SW480 (cell line): ENCODE measurements at regions not wholly inside any gene's neighbourhood (a gene's known extent, or its start where the extent isn't known, plus 50 kb on each side); places are given as distances from the start of the nearest gene placed in this dataset.

ENCODE experiments used
- DNase-seq: peaks from one replicate; pipeline ENCODE4 v3.0.0-alpha.2; 2016; ENCODE audit warnings: low spot score

DNA sequence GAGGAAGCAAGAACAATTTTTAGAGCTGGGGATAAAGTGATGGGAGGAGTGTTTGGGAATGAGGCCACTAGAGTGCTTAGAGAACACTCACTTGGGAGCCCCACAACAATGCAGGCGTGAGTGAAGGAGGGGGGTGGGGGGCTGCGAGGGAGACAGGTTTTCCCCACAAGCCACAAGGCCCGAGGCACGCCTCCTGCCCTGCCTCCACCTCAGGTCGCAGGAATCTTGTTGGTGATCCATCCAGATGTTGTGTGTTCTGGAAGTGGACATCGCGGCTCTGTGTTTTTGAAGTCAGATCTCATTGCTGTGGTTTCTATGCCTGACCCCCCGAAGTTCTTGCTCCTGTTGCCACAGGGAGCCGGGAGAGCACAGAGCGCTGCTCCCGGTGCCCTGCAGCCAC is 178.0 kb upstream of the BMPER start:
- DNase-seq, result no peak

DNA sequence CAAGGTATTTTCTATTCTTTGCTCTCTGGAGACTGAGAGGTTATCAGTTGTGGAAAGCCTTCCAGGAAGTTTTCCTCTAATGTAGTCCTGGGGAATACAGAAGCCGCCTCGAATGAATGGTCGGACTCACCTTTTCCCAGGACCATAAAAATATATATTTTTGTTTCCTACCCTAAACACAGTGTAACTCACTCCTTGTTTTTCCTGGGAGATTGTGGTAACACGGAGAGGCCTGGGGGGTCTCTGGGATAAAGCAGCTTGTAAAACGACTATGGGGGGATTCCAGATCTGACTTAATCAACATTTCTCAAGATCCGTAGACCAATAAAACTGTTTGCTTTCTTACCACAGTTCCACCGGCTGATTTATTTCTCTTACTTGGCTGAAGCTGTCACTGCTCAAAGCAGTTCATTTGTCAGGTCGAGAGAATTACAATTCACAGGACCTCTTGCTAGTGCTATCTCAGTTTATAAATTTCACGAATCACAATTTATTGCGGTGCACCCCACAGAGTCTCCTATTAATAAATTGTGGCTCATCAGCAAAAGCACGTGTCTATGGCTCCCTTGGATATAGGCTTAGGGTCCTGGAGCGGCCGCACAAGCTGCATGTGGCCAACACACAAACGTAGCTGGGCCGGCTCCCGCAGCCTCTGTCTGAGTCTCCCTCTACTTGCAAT is 176.3 kb upstream of the BMPER start:
- no peak for DNase-seq

DNA sequence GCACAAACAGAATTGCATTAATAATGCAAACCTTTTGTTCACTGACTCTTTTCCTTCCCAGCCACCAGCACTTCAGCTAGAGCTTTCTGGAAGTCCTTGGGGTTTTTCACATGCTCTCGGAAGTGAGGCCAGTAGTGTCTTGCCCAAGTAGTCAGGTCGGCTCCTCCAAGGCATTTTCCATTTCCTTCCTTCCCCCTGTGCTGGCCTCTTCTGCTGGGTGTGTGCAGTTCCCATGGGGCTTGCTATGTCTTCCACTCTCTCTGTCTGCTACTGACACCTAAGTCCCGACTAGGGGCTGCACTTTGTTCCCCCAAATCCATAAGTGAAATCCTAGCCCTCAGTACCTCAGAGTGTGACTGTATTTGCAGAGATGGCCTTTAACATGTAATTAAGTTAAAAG is 175.6 kb upstream of the BMPER start:
- no peak for DNase-seq

DNA sequence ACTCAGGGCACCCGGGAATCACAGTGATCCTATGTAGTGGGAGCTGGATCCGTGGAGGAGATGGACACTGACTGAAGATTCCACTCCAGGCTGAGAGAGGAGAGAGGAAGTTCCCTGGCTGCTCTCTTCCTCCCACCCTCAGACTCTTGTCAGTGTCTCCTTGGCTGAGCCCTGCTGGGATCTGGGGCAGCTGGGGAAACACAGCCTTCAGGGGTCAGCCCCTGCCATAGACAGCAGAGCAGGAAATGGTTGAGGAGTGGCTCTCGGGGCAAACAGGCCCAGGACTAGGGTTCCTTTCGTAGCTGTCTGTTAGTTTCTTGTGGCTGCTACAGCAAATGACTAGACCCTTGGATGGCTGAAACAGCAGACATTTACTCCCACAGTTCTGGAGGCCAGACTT is 174.4 kb upstream of the BMPER start:
- no peak for DNase-seq

DNA sequence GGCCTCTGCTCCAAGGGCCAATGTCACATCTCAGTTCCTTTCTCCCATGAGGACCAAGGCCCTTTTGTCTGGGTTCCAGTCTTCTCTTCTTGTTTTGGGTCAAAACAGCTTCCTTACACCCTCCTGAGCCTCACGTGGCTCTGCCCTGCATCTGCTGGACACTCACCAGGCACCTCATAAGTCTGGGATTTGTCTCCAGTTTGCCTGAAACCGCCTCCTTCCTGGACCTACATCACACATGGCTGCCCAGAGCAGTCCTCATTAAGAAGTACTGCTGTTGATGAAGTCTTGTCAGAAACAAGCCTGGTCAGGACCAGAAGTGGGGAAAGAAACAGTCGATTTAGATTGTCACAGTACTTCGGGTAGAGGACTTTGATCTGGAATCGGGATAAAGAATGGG is 173.4 kb upstream of the BMPER start:
- DNase-seq, result no peak

DNA sequence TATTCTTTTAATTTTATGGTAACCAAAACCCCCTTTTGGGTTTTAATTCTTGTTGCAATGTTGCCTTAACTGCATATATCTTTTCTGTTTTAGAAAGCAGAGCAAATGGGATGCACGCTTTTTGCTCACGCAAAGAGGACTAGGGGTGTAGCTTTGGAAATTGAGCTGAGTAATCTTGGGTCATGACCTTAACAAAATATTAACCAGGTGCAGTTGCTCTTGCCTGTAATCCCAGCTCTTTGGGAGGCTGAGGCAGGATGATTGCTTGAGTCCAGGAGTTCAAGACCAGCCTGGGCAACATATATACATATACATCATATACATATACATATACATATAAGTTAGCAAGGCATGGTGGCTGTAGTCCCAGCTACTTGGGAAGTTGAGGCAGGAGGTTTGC is 172.9 kb upstream of the BMPER start:
- DNase-seq, result no peak

DNA sequence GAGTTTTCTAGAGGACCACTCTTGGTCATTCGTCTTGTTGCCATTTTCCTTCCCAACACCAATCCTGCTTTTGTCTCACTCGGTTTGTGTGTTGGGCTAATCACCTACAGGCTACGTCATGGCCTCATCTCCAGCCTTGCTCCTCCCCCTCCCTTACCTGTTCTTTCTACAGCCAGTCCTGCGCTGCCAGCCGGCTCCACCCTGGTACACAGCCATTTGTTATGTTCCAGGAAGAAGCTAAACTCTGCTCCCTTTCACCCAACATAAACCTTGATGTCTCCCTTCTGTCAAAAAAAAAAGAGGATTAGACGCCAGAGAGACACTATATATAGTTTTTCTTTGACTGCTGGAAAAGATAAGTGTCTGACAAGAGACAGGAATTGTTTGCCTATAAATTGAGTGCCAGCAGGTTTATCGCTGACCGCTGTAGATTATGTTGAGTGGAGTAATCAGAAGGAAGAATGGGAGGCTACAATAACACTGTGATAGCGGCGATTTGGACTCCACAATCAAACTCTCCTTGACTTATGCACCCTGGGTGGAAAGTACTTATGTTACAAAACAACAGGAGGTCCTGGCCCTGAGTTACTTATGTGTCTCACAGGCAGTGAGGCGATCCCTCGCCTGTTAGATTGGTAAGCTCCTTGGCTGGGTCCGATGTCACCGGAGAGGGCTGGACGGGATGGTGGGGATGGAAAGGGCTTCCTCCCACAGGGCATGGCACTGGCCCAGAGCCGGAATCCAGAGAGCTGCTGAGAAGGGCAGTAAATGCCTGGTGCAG is 171.3 kb upstream of the BMPER start:
- no peak for DNase-seq

DNA sequence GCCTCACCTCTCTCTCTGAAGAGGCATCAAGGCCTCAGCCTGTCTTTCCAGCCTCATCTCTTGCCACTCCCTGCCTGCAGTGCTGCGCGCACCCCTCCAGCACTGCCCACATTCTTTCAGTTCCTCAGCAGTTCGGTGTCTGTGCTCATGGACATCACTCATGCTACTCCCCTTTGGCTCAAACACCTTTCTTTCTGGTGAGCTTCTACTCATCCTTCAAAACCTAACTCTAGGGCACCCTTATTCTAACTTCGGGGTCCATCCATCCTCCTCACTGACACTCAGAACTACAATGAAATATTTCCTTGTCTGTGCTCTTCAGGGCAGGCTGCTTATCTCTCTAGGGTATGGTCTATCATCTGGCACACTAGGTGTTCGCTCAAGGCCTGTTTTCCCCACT is 169.9 kb upstream of the BMPER start:
- DNase-seq, result no peak

DNA sequence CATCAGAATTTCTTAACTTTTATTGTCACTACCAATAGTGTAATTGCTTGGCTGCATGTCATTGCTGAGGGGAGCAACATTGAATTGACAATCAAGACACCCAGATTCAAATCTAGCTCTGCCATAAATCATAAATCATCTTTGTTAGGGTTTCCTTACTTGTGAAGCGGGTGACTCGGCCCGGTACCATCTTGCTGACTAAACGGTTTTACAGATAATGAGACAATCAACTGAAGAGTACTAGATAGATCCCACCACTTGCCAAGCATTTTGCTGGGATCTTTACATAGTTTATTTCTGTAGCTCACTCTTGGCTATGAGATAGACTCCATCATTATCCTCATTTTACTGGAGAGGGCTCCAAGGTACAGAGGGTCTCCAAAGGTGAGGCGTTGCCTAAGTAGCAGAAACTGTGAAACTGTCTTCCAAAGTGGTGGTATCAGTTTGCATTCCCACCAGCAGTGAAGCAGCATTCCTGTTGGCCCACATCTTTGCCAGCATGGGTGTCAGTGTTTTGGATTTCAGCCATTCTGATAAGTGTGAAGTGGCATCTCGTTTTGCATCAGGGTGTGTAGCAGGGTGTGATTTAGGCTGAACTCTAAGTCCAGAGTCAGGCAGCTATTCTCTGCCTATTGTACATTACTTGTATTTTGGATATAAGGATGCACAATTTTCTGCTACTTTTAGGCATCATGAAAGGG is 168.7 kb upstream of the BMPER start:
- no peak for DNase-seq

DNA sequence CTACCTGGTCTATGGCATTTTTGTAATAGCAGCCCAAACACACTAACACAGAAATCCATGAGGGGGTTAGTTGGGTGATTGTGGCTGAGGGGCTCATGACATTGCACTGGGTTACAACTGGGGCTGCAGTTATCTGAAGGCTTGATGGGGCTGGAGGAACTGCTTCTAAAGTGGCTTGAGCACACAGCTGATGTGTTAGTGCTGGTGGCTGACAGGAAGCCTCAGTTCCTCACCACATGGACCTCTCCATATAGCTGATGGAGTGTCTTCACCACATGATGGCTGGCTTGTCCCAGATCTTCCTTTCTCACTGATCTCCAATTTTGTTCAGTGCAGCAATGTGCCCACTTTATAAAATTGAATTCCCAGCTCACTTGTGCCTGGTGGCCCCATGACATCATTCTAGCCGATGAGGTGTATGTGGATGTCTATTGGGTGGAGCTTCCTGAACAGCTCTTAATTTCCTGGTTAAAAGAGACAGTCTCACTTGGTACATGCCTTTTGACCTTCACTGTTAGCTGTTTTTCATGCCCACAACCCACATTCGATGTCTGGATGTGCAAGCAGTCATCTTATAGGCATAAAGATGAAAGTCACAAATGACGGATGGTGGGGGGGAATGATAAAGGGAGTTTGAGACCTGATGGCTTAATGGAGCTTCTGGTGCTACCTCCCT is 166.9 kb upstream of the BMPER start:
- no peak for DNase-seq

DNA sequence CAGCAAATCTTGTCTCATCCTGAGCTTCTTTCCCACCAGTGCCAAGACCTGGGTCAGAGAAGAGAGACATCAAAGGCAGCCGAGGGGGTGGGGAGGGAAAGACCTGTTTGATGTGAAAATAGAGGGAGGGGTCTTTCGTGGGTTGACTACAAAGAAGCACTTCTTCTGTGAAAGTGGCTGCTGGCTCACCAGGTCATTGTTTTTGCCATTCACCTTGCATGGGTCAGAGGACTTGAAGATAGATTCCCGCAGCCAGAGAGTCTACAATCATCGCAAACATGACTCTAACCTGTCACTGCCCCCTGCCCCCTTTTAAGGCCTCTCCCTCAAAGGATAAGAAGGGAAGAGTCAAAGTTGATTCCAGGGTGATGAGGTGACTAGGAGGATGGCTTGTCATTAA is 166.1 kb upstream of the BMPER start:
- DNase-seq, result no peak

DNA sequence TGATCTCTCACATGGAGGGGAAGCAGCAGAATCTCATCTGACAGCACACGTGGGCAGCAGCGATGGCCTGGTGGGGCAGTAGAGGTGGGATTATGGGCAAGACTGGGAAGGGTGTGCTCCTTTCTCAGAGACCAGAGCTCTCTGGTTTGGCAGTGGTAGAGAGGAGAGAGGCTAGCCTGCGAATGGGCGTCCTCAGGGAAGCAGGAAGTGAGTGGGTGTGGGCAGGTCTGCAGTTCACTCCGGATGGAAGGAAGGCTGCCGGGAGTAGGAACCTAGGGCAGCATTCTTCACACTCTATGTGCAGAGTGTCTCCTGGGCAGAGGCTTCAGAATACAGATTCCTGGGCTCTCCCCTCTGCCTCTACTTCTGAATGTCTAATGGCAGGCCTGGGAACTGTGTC is 162.8 kb upstream of the BMPER start:
- no peak for DNase-seq

DNA sequence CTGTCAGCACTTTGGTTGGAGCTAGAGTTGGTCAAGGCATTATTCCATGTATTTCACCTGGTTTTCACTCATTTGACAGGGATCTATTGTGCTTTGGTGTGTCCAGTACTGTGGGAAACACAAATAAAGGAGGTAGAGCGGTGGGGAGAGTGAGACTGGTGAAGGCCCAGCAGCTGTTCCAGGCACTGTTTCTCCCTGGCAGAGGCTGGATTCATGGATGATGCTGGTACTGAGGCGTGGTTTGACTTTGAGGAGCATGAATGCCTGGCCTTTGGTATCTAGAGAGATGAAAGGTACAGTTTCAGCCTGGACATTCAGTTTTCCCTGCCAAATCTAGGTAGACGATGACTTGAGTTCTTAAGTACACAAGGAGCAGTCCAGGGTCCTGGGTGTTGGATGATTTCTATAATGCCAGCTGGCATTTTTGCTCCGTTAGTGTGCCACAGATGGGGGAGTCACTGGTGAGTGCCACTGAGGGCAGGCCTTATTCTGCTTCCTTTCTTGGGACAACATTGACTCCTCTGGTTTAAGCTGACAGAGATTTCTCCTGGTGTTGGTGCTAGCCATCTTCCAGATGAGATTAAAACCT is 162.2 kb upstream of the BMPER start:
- DNase-seq, result no peak

DNA sequence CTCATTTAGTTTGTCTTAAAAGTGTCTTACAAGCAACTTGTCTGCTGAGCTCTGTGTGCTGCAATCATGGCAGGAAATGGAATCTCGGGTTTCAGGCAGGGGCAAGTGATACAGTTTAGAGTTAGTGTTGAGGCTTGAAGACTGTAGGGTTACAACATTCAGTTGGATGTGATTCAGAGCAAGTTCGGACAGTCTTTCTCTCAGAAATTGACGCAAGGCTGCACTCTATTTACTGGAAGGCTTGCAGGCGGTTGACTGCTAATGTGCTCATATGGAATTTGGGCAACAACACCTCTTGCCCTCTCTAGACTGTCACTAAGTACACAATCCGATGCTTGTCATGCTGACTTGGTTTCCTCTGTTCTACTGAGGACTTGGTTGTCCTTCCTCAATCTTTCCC is 161.7 kb upstream of the BMPER start:
- DNase-seq, result no peak

DNA sequence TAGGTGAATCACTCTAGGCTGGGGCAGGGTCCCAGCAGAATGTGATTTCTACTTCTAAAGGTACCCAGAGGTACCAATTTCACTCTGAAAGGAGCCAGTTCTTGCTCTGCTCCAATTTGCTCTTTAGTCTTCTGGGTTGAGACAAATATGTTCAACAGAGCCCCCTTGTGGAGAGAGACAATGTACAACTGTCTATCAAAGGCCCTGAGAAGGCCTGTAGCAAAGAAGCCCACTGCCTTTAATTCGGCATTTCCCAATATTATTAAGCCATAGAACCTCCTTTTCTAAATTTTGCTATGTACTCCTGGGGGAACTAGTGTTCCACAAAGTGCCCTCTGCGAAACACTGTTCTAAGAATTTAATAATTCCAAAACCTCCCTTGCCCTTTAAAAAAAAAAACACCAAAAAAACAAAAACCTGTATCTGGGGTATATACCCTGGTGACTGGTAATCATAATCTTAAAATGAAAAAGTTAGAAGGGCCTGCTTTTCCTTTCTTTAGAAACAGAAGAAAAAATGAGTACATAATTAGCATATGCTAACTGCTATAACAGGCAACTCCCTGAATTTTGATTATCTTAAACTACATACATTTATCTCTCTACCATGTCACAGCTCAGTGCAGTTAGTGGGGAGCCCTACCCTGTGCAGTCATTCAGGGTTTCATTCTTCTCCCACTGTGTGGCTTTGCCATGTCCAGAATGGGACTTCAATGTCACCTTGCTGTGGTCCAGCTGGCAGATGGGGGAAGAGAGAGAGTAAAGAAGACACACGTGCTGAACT is 160.9 kb upstream of the BMPER start:
- DNase-seq, result peak; percentile 31

DNA sequence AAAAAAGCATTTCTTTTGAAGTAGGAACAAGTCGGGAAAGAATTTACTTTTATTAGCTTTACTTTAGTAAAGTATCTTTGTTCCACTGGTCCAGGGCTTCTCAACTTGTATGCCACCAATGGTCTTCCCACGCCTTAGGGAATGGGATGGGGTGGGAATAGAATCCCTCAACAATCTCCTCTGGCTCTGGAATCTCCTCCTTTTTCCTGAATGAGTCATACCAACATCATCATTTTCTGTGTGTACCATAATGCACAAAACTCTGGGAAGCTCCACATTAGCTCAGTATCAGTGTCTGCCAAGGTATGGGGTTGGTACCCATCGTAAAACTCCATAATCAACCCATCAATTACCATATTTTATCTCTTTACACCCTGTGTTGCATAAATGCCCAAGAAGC is 159.4 kb upstream of the BMPER start:
- no peak for DNase-seq

DNA sequence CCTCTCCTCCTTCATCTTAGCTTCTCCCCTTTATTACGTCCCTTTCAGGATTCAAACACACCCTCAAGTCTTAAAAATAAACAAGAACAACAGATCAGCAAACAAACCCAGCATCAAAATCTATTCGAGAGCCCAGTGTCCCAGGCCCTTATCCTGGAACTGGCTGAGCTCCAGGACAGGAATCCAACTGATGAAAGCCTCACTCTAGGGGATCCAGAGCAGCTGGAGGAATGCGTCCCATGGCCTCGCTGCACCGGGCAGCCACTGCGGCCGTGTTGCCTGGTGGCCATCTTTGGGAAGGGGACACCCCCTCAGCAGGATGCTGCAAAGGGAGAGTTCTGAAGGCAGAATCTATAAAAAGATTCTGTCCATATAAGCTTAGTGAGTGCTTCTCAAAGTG is 156.5 kb upstream of the BMPER start:
- DNase-seq, result no peak

DNA sequence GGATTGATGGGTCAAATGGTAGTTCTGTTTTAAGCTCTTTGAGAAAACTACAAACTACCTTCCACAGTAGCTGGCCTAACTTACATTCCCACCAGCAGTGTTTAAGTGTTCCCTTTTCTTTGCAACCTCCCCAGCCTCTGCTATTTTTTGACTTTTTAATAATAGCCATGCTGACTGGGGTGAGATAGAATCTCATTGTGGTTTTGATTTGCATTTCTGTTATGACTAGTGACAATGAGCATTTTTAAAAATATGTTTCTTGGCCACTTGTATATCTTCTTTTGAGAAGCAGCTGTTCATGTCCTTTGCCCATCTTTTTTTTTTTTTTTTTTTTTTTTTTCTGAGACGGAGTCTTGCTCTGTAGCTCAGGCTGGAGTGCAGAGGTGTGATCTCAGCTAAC is 155.2 kb upstream of the BMPER start:
- DNase-seq, result no peak

DNA sequence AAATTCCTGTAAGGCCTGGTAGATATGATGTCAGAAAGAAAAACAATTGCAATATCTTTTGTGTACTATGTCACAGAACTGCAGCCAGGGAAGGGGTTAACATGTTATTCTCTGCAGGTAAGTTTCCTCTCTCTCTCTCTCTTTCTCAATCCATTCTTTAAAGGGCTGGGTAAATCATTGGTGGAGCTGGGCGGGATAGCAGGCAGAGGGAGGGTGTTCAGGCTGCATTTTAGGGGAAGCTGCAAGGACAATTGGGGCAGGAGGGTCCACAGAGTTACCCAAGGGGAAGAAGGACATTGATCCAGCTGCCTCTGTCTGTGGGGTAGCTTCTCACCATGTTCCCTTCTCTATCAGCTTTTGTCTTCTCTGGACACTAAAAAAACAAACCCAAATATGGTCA is 153.9 kb upstream of the BMPER start:
- DNase-seq, result no peak

DNA sequence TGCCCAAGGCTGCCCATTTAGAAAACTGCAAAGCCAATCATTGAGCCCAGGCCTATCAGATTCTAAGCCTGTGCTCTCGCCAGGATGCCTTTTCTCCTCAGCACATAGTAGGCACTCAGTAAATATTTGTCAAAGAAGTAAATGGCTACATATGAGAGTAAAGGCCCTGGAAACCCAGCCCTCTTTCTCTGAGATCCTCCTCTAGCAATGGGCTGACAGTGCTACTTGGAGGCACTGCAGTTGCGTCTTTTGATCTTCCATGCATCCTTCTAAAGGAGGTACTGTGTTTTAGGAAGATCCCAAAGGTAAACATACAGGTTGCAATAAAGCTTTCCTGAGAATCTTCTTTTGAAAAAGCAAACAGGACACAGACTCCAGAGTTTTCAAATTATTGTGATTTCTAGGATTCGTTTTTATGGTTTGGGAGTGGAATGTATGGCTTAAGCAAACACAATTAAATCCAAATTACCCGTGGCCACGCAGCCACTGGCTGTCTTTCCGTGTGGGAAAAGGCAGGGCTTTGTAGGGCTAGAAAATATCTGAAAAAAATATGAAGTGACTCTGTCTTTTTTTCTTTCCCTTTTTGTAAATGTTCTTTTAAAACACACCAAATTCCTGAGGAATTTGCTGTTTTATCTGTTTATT is 151.3 kb upstream of the BMPER start:
- DNase-seq, result no peak
